IMR-90 (cell line): ENCODE measurements at regions not wholly inside any gene's neighbourhood (a gene's known extent, or its start where the extent isn't known, plus 50 kb on each side); places are given as distances from the start of the nearest gene placed in this dataset.

ENCODE experiments used
- ATAC-seq: fragments of 200-7000 bp; cut with Tn5 transposase; 2 replicates; pipeline ENCODE4 v1.9.1; 2020; ENCODE audit warnings: low read depth, mild to moderate bottlenecking, moderate library complexity
- BruUV-seq: library from RNA; stranded (reverse); fragments of 400-500 nt; replicated peaks from 2 replicates; lab custom pipeline; 2021; lab: Mats Ljungman, UMichigan
- CTCF ChIA-PET: fragments of 300-600 bp; formaldehyde crosslinking; extraction: SDS; loops from one replicate; lab custom pipeline; 2021; ENCODE audit warnings: antibody characterized with exemption; lab: Yijun Ruan, JAX
- POLR2A ChIA-PET: fragments of 300-600 bp; sonication (Branson Sonifier 250); formaldehyde crosslinking; loops from one replicate; lab custom pipeline; 2022; ENCODE audit warnings: antibody characterized with exemption; ENCODE audit not compliant: unreplicated experiment; lab: Charles Lee
- DNase-seq: peaks from one replicate; pipeline ENCODE4 v3.0.0; 2013
- H2AFZ ChIP-seq: replicated peaks from 2 replicates; pipeline ENCODE3; 2013; ENCODE audit warnings: low read length, mild to moderate bottlenecking; ENCODE audit not compliant: poor library complexity
- H2AK5ac ChIP-seq: 2 replicates; pipeline ENCODE4 v1.6.1; 2013; ENCODE audit warnings: low read depth, low read length, inconsistent platforms
- H2AK9ac ChIP-seq: replicated peaks from 2 replicates; pipeline ENCODE3; 2013; ENCODE audit warnings: mild to moderate bottlenecking, low read depth, low read length, moderate library complexity; ENCODE audit not compliant: poor library complexity
- H2BK120ac ChIP-seq: 2 replicates; pipeline ENCODE4 v1.6.1; 2013; ENCODE audit warnings: low read depth, low read length, inconsistent platforms
- H2BK15ac ChIP-seq: 3 replicates; pipeline ENCODE4 v1.6.1; 2013; ENCODE audit warnings: low read depth, low read length, inconsistent platforms
- H2BK20ac ChIP-seq: 2 replicates; pipeline ENCODE4 v1.6.1; 2013; ENCODE audit warnings: low read depth, mild to moderate bottlenecking, inconsistent platforms, low read length, moderate library complexity
- H2BK5ac ChIP-seq: 2 replicates; pipeline ENCODE4 v1.6.1; 2013; ENCODE audit warnings: mild to moderate bottlenecking, low read depth, low read length, inconsistent platforms; ENCODE audit not compliant: poor library complexity, severe bottlenecking
- H3K14ac ChIP-seq: replicated peaks from 2 replicates; pipeline ENCODE4 v1.6.1; 2013; ENCODE audit warnings: low read depth, low read length, inconsistent platforms
- H3K18ac ChIP-seq: 2 replicates; pipeline ENCODE4 v1.6.1; 2013; ENCODE audit warnings: low read depth, low read length, control low read depth
- H3K23ac ChIP-seq: 2 replicates; pipeline ENCODE4 v1.6.1; 2013; ENCODE audit warnings: low read depth, low read length, inconsistent platforms
- H3K27ac ChIP-seq: 2 replicates; pipeline ENCODE4 v1.5.1; 2013; ENCODE audit warnings: mild to moderate bottlenecking, control low read depth, low read length; ENCODE audit not compliant: insufficient read depth
- H3K27me3 ChIP-seq: 2 replicates; pipeline ENCODE4 v1.6.1; 2013; ENCODE audit warnings: low read length; ENCODE audit not compliant: control insufficient read depth, insufficient read depth
- H3K36me3 ChIP-seq: 2 replicates; pipeline ENCODE4 v1.6.1; 2013; ENCODE audit warnings: low read length, mixed read lengths; ENCODE audit not compliant: control insufficient read depth, insufficient read depth
- H3K4ac ChIP-seq: 2 replicates; pipeline ENCODE4 v1.6.1; 2013; ENCODE audit warnings: low read depth, low read length, inconsistent platforms
- H3K4me1 ChIP-seq: 2 replicates; pipeline ENCODE4 v1.6.1; 2013; ENCODE audit warnings: low read length, mixed read lengths; ENCODE audit not compliant: control insufficient read depth, insufficient read depth
- H3K4me2 ChIP-seq: 2 replicates; pipeline ENCODE4 v1.6.1; 2013; ENCODE audit warnings: low read depth, mild to moderate bottlenecking, control low read depth, low read length, moderate library complexity
- H3K4me3 ChIP-seq: 2 replicates; pipeline ENCODE4 v1.5.1; 2013; ENCODE audit warnings: low read depth, mild to moderate bottlenecking, control low read depth, low read length, moderate library complexity; ENCODE audit not compliant: insufficient read depth
- H3K56ac ChIP-seq: 2 replicates; pipeline ENCODE4 v1.6.1; 2013; ENCODE audit warnings: low read length, inconsistent platforms; ENCODE audit not compliant: insufficient read depth; ENCODE audit errors: extremely low read depth
- H3K79me1 ChIP-seq, 2 experiments: 2 replicates each; pipeline ENCODE4 v1.6.1; 2013; ENCODE audit warnings: low read length in 2 of 2, inconsistent platforms in 1 of 2, low read depth in 1 of 2
- H3K9ac ChIP-seq: 2 replicates; pipeline ENCODE4 v1.6.1; 2013; ENCODE audit warnings: low read depth, low read length, control low read depth
- H3K9me1 ChIP-seq: 2 replicates; pipeline ENCODE4 v1.6.1; 2013; ENCODE audit warnings: low read length, inconsistent platforms; ENCODE audit not compliant: insufficient read depth
- H3K9me3 ChIP-seq: 2 replicates; pipeline ENCODE4 v1.6.1; 2013; ENCODE audit warnings: low read length; ENCODE audit not compliant: control insufficient read depth, insufficient read depth
- H4K20me1 ChIP-seq: 2 replicates; pipeline ENCODE4 v1.6.1; 2013; ENCODE audit warnings: low read length, inconsistent platforms; ENCODE audit not compliant: insufficient read depth
- H4K5ac ChIP-seq: 2 replicates; pipeline ENCODE4 v1.6.1; 2013; ENCODE audit warnings: mild to moderate bottlenecking, low read depth, low read length, control low read depth
- H4K8ac ChIP-seq, 2 experiments: 2 replicates each; pipeline ENCODE4 v1.6.1; 2013; ENCODE audit warnings: low read depth in 2 of 2, low read length in 2 of 2, control low read depth in 1 of 2, inconsistent platforms in 1 of 2
- H4K91ac ChIP-seq: 2 replicates; pipeline ENCODE4 v1.6.1; 2013; ENCODE audit warnings: low read depth, low read length, inconsistent platforms; ENCODE audit not compliant: insufficient read depth
- BHLHE40 ChIP-seq: fragments of 150-350 bp; IDR thresholded peaks from 2 replicates; pipeline ENCODE4 v1.6.1; 2016; ENCODE audit warnings: mild to moderate bottlenecking, low read depth, low read length
- CEBPB ChIP-seq: IDR thresholded peaks from 2 replicates; pipeline ENCODE4 v1.6.1; 2012; ENCODE audit warnings: low read depth, low read length, improper control_type of control experiment
- CHD1 ChIP-seq: IDR thresholded peaks from 2 replicates; pipeline ENCODE4 v1.6.1; 2012; ENCODE audit warnings: low read depth, low read length, improper control_type of control experiment
- CTCF ChIP-seq: conservative IDR thresholded peaks from 2 replicates; pipeline ENCODE4 v1.5.1; 2012; ENCODE audit warnings: mild to moderate bottlenecking, low read depth, low read length, improper control_type of control experiment
- ELK1 ChIP-seq: fragments of 150-350 bp; IDR thresholded peaks from 2 replicates; pipeline ENCODE4 v1.6.1; 2016; ENCODE audit warnings: low read depth, mild to moderate bottlenecking, low read length, moderate library complexity, borderline replicate concordance
- FOS ChIP-seq: fragments of 150-350 bp; IDR thresholded peaks from 2 replicates; pipeline ENCODE4 v1.6.1; 2016; ENCODE audit warnings: low read depth, low read length
- MAFK ChIP-seq: IDR thresholded peaks from 2 replicates; pipeline ENCODE4 v1.6.1; 2012; ENCODE audit warnings: low read depth, low read length, improper control_type of control experiment
- NFE2L2 ChIP-seq: fragments of 150-350 bp; IDR thresholded peaks from 2 replicates; pipeline ENCODE4 v1.6.1; 2016; ENCODE audit warnings: low read depth, mild to moderate bottlenecking, low read length
- POLR2A ChIP-seq: IDR thresholded peaks from 2 replicates; pipeline ENCODE4 v1.6.1; 2012; ENCODE audit warnings: mild to moderate bottlenecking, low read depth, low read length
- RAD21 ChIP-seq: IDR thresholded peaks from 2 replicates; pipeline ENCODE4 v1.6.1; 2012; ENCODE audit warnings: low read length, improper control_type of control experiment
- RCOR1 ChIP-seq: IDR thresholded peaks from 2 replicates; pipeline ENCODE4 v1.6.1; 2012; ENCODE audit warnings: mild to moderate bottlenecking, low read length, improper control_type of control experiment; ENCODE audit not compliant: insufficient replicate concordance
- RFX5 ChIP-seq: IDR thresholded peaks from 2 replicates; pipeline ENCODE4 v1.8.0; 2012; ENCODE audit warnings: low read depth, mild to moderate bottlenecking, low read length, moderate library complexity
- SMC3 ChIP-seq: fragments of 150-350 bp; IDR thresholded peaks from 2 replicates; pipeline ENCODE4 v1.6.1; 2016; ENCODE audit warnings: low read depth, mild to moderate bottlenecking, antibody characterized with exemption, low read length, moderate library complexity
- USF2 ChIP-seq: fragments of 150-350 bp; IDR thresholded peaks from 2 replicates; pipeline ENCODE4 v1.6.1; 2017; ENCODE audit warnings: mild to moderate bottlenecking, antibody characterized with exemption, low read length, low read depth
- WGBS, 2 experiments: methylation state at CpG; one replicate each; pipeline versions ENCODE4 v1.1.5 to v1.1.7; 2013; ENCODE audit warnings: missing lambda C conversion rate in 2 of 2; ENCODE audit not compliant: insufficient read length in 1 of 2; ENCODE audit errors: extremely low coverage in 2 of 2; 5-methylcytosine and 5-hydroxymethylcytosine counted together
- dilution Hi-C: fragments of 300-500 bp; cut with HindIII; formaldehyde crosslinking; loops from one replicate; pipeline ENCODE4 v1.14.3; 2018; ENCODE audit warnings: low sequenced_read_pairs; ENCODE audit not compliant: unreplicated experiment
- in situ Hi-C: fragments of 300-500 bp; cut with MboI; formaldehyde crosslinking; loops from 3 replicates; pipeline ENCODE4 v1.14.3; 2019; ENCODE audit warnings: low sequenced_read_pairs, inconsistent platforms, mixed read lengths
- intact Hi-C: fragments of 100-400 bp; cut with micrococcal nuclease; formaldehyde crosslinking; loops from 2 replicates; pipeline ENCODE4 v1.10.0; 2022

GRCh38 chr12:88733008-88733407 lies 152.7 kb upstream of the KITLG start:
- TF ChIP-seq MAFK (no peak), RCOR1 (no peak), RAD21 (no peak), NFE2L2 (no peak), CHD1 (no peak), USF2 (no peak), RFX5 (no peak), FOS (no peak), SMC3 (no peak), CTCF (no peak), CEBPB (no peak), ELK1 (no peak), POLR2A (no peak), BHLHE40 (no peak)
- no peak overlapping the region for H3K4me2 ChIP-seq
- no peak for ATAC-seq
- no CpG with 5 or more reads among the region's 2 CpGs for WGBS, 2 experiments
- H3K9me3 ChIP-seq, result no peaks in the 10 kb centered on the region
- no peak overlapping the region for H3K4ac ChIP-seq
- H4K5ac ChIP-seq, result no peak overlapping the region
- H3K27me3 ChIP-seq, result no peaks in the 10 kb centered on the region
- no peak overlapping the region for H3K9ac ChIP-seq
- dilution Hi-C loops (no loop called here), in situ Hi-C loops (no loop called here), intact Hi-C loops (no loop called here)
- no peak overlapping the region for H4K91ac ChIP-seq
- H2AK9ac ChIP-seq, result no peak overlapping the region
- no peak overlapping the region for H2AK5ac ChIP-seq
- no peak overlapping the region for H2BK15ac ChIP-seq
- ChIA-PET CTCF (interaction anchor here (1.7 kb wide), 1 partner anchor 11 kb away, joined by 5 read pairs; no protein-coding TSS in a partner anchor), POLR2A (interaction anchor here (0.6 kb wide), 2 partner anchors 14 to 197 kb away, joined by 3 read pairs; no protein-coding TSS in a partner anchor)
- BruUV-seq, result no TSS peak
- no peak overlapping the region for H2BK20ac ChIP-seq
- no peak overlapping the region for H4K8ac ChIP-seq
- no peaks in the 10 kb centered on the region for H3K79me1 ChIP-seq
- H3K9me1 ChIP-seq, result no peaks in the 10 kb centered on the region
- no peak overlapping the region for H3K23ac ChIP-seq
- no peak overlapping the region for H3K14ac ChIP-seq
- H3K4me1 ChIP-seq, result no peaks in the 10 kb centered on the region; the same call in 1 of the 2 replicates
- H2AFZ ChIP-seq, result no peak overlapping the region
- H3K56ac ChIP-seq, result no peak overlapping the region
- no peaks in the 10 kb centered on the region for H3K36me3 ChIP-seq
- H4K20me1 ChIP-seq, result no peaks in the 10 kb centered on the region
- no peak overlapping the region for H2BK120ac ChIP-seq
- DNase-seq, result no peak
- H3K18ac ChIP-seq, result no peak overlapping the region
- no peak overlapping the region for H3K4me3 ChIP-seq
- H2BK5ac ChIP-seq, result no peak overlapping the region
- H3K27ac ChIP-seq, result no peak overlapping the region
